WERI-Rb-1 (cell line): ENCODE measurements at regions not wholly inside any gene's neighbourhood (a gene's known extent, or its start where the extent isn't known, plus 50 kb on each side); places are given as distances from the start of the nearest gene placed in this dataset.
"Not testable (repeated sequence)": the region's sequence is repeated elsewhere in the genome, so short reads cannot be mapped to it uniquely, and the experiment has no call there.

Experiments used
- DNase-seq: peaks from one replicate; pipeline ENCODE4 v3.0.0-alpha.2; 2020
- H3K27ac ChIP-seq: fragments of 250-450 bp; sonication (Bioruptor Pico); 2 replicates; pipeline ENCODE4 v1.5.1; 2020; ENCODE audit warnings: mild to moderate bottlenecking, moderate library complexity
- H3K27me3 ChIP-seq: fragments of 250-450 bp; sonication (Bioruptor Pico); 2 replicates; pipeline ENCODE4 v1.5.1; 2021; ENCODE audit warnings: mild to moderate bottlenecking, low read depth, moderate library complexity; ENCODE audit not compliant: insufficient read depth, severe bottlenecking
- H3K36me3 ChIP-seq: fragments of 250-450 bp; sonication (Bioruptor Pico); 2 replicates; pipeline ENCODE4 v1.5.1; 2020; ENCODE audit warnings: mild to moderate bottlenecking, moderate library complexity
- H3K4me3 ChIP-seq: 2 replicates; pipeline ENCODE4 v1.5.1; 2011; ENCODE audit warnings: low read depth, mild to moderate bottlenecking, control low read depth, low read length
- H3K9me3 ChIP-seq: fragments of 250-450 bp; sonication (Bioruptor Pico); 2 replicates; pipeline ENCODE4 v1.5.1; 2021; ENCODE audit warnings: mild to moderate bottlenecking, moderate library complexity; ENCODE audit not compliant: severe bottlenecking
- CTCF ChIP-seq: IDR thresholded peaks from 2 replicates; pipeline ENCODE4 v1.5.1; 2011; ENCODE audit warnings: low read depth, mild to moderate bottlenecking, control low read depth, inconsistent platforms, low read length

DNA sequence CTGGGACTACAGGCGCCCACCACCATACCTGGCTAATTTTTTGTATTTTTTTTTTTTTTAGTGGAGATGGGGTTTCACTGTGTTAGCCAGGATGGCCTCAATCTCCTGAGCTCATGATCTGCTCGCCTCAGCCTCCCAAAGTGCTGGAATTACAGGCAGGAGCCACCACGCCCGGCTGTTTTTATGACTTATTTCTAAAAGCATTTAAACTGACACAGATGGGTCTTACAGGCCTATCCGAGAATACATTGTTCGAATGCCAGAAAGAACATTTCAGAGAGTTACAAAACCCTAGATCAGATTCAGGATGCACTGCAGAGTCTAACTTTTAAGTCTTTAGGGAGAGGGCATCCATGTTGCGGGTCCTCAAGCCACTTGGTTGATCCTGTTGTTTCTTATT lies 234.7 kb upstream of the MAF start:
- DNase-seq, result no peak
- H3K9me3 ChIP-seq, result no peaks in the 10 kb centered on the region
- TF ChIP-seq CTCF, result no peak
- H3K36me3 ChIP-seq, result no peaks in the 10 kb centered on the region
- H3K27me3 ChIP-seq, result peaks cover 59% of the 10 kb centered on the region
- no peak overlapping the region for H3K27ac ChIP-seq
- H3K4me3 ChIP-seq, result no peak overlapping the region

DNA sequence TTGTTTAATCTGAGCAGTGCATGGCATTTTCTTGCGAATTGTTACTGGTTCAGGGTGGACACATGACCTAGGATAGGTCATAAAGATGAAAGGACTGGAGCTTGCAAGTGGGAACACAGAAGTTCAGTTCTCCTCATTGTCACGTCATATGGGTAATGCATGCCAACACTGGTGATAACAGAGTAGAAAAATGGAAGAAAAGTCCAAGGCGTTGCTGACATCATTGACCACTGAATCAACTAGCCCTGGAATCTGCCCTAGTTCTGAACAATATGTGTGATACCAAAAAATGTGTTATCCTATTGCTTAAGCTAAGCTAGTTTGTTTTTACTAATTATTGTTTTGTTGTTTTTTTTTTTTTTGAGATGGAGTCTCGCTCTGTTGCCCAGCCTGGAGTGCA lies 234.2 kb upstream of the MAF start:
- Histone ChIP-seq H3K27ac (no peak overlapping the region), H3K9me3 (no peaks in the 10 kb centered on the region), H3K27me3 (peaks cover 58% of the 10 kb centered on the region), H3K36me3 (no peaks in the 10 kb centered on the region), H3K4me3 (no peak overlapping the region)
- DNase-seq, result no peak
- TF ChIP-seq CTCF, result no peak

DNA sequence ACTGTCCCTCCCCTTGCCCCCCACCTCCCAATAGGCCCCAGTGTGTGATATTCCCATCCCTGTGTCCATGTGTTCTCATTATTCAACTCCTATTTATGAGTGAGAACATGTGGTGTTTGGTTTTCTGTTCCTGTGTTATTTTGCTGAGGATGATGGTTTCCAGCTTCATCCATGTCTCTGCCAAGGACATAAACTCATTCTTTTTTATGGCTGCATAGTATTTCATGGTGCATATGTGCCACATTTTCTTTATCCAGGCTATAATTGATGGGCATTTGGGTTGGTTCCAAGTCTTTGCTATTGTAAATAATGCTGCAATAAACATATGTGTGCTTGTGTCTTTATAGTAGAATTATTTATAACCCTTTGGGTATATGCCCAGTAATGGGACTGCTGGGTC lies 233.5 kb upstream of the MAF start:
- H3K4me3 ChIP-seq, H3K36me3 ChIP-seq, DNase-seq, H3K27ac ChIP-seq, H3K9me3 ChIP-seq: not testable (repeated sequence)
- peaks cover 57% of the 10 kb centered on the region for H3K27me3 ChIP-seq

DNA sequence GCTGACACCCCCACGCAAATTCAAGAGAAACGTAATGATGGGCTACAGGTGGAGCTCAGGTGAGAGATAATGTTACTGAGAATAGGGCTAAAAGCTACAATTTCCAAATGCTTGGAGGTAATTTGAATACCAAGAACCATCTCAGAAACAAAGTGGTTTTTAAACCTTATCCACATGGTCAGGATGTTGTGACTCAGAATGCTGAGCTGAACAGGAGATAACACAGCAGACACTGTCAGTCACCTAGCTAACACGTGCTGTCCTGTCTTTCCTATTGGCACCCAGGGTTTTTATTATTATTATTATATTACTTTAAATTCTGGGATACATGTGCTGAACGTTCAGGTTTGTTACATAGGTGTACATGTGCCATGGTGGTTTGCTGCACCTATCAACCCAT lies 233.0 kb upstream of the MAF start:
- DNase-seq, result no peak
- Histone ChIP-seq H3K4me3 (no peak overlapping the region), H3K9me3 (no peaks in the 10 kb centered on the region), H3K36me3 (no peaks in the 10 kb centered on the region), H3K27ac (no peak overlapping the region), H3K27me3 (peaks cover 56% of the 10 kb centered on the region)
- no peak for TF ChIP-seq CTCF

DNA sequence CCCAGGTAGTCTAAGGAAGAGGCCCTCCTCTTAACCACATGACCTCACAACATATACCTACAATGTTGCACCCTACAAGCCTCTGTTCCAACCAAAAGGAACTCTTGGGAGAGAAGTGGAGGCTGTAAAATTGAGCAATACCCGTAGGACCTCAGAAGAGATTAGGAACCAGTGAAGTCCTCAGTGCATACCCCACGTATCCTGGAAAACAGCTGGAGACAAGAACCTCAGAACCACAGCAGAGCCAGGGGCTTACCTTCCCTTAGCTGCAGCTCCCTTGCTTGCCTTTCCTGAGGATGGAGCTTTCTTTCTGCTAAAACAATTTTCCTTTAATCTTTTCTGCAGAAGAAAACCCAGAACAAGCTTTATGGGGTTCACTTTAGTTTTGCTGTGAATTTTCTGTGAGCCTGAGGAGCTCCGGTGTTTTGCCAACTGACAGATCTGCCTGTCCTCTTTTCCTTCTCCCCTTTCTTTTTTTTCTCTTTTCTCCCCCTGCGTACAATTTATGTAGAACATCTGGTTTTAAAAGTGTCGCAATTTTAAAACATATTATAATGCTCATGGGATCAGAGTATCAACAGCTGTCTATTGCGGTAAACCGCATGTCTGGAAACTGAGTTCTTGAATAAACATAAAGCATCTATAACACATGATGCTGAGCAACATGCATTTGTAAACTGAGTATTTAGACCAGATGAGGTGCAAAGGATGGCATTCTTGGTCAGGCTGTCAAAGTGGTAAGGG lies 226.4 kb upstream of the MAF start:
- Histone ChIP-seq H3K4me3 (no peak overlapping the region), H3K27me3 (peaks cover 50% of the 10 kb centered on the region), H3K36me3 (no peaks in the 10 kb centered on the region), H3K27ac (no peak overlapping the region), H3K9me3 (no peaks in the 10 kb centered on the region)
- DNase-seq, result no peak
- no peak for TF ChIP-seq CTCF

DNA sequence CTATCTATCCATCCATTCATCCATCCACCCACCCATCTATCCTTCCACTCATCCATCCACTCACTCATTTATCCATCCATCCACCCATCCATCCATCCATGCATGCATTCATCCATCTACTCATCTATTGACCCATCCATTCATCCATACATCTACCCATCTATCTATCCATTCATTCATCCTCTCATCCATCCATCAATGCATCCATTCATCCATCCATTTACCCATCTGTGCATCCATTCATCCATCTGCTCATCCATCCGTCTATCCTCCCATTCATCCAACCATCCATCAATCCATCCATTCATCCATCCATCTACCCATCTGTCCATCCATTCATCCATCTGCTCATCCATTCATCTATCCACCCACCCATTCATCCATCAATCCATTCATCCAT lies 224.5 kb upstream of the MAF start:
- peaks cover 53% of the 10 kb centered on the region for H3K27me3 ChIP-seq
- no peaks in the 10 kb centered on the region for H3K9me3 ChIP-seq
- no peaks in the 10 kb centered on the region for H3K36me3 ChIP-seq
- no peak for TF ChIP-seq CTCF
- H3K4me3 ChIP-seq, result no peak overlapping the region
- DNase-seq, result no peak
- H3K27ac ChIP-seq, result no peak overlapping the region
